Right lobe of liver (tissue), 4 donors: ENCODE measurements at regions not wholly inside any gene's neighbourhood (a gene's known extent, or its start where the extent isn't known, plus 50 kb on each side); places are given as distances from the start of the nearest gene placed in this dataset.

Source experiments
- CTCF ChIP-seq, 4 donors: fragments of 200-600 bp in 3 of 4; fragments of 450-650 bp in 1 of 4; IDR thresholded peaks; one replicate each; pipeline versions ENCODE4 v1.5.1 to v1.8.0; 2016 to 2022; ENCODE audit warnings: antibody characterized with exemption in 4 of 4, mild to moderate bottlenecking in 2 of 4
- POLR2A ChIP-seq: fragments of 450-650 bp; IDR thresholded peaks from one replicate; pipeline ENCODE4 v1.6.1; 2017; ENCODE audit warnings: antibody characterized with exemption, mild to moderate bottlenecking
- donor health status: DM: no; HTN: no; CAD: no.
- donor health status: DM: no; HTN: no; CAD: no.
- donor health status: DM: no; HTN: yes; CAD: no.

- TF ChIP-seq CTCF (IDR thresholded peaks at IDR 0.05): no peak
- no peak for TF ChIP-seq POLR2A
These were observed 390.4 kb downstream of the TSN start for GRCh38 chr2:122145856-122146255.
